ENCODE measurements at regions not wholly inside any gene's neighbourhood (a gene's known extent, or its start where the extent isn't known, plus 50 kb on each side); places are given as distances from the start of the nearest gene placed in this dataset.

DNA sequence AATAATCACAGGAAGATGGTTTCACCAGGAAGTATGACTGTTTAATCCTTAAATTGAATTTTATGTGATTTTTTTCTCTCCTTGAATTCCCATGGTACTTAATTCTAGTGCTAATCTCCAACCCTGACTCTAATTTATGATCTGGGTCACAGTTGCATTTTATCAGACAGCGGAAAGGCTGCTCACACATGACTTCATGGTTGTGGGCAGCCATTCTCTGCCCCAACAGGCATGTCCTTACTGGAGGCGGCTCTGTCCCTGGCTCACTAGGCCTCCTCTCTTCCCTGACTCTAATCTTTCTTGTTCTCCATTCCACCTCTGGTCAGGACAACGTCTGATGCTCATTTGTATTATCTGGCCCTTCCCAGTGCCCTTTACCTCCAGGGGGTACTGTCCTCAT is 184.4 kb downstream of the CHST1 start:
- TF ChIP-seq GATA2 (IDR thresholded peaks at IDR 0.05; ENCODE audit: low read depth, low read length), result no peak
- TF ChIP-seq GATA3 (IDR thresholded peaks at IDR 0.05; ENCODE audit: low read depth, low read length), result no peak
